ENCODE measurements at regions not wholly inside any gene's neighbourhood (a gene's known extent, or its start where the extent isn't known, plus 50 kb on each side); places are given as distances from the start of the nearest gene placed in this dataset.

DNA sequence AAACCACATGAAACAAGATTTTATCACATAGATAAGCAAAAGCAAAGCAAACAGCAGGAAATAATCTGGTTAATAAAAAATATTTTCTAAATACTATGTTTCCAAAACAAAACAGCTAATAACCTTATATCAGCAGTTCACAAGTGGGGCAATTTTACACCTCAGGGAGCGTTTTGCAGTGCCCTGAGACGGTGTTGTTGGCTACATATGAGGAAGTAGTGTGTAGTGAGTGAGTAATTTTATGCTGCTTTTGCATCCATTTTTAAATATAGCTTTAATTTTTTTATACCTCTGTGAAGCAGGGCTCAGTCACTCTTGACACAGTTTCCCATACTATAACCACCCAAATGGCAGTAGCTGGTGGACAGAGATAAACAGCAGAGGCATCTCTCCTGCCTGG, 438.5 kb upstream of the B3GAT1 start:
- TF ChIP-seq CTCF (conservative IDR thresholded peaks at IDR 0.05) (no peak), EZH2 (IDR thresholded peaks at IDR 0.05; ENCODE audit: low read depth) (no peak)
